ENCODE measurements at regions not wholly inside any gene's neighbourhood (a gene's known extent, or its start where the extent isn't known, plus 50 kb on each side); places are given as distances from the start of the nearest gene placed in this dataset.

DNA sequence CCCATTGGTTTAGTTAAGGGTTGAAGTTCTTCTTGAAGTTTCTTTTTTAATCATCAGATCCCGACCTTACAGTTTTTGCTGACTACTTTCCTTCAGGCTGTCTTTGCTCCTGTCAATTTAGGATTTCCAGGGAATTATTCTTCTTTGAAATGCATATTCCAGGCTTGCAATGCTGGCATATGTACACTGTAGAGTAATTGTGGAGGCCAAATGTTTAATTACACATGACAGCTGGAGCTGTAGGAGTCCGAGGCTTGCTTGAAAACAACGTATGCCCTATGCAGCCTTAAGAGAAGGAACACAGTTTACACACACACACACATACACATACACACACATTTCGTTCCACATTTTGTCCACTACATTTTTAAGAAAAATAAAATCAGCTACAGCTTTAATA lies 602.3 kb downstream of the TMEM182 start:
- TF ChIP-seq TAF1 (IDR thresholded peaks at IDR 0.05; ENCODE audit: low read depth, low read length) (no peak), POLR2A (IDR thresholded peaks at IDR 0.05; ENCODE audit: low read depth, low read length) (no peak)

Measured in GM12891 (cell line).